ENCODE measurements at regions not wholly inside any gene's neighbourhood (a gene's known extent, or its start where the extent isn't known, plus 50 kb on each side); places are given as distances from the start of the nearest gene placed in this dataset.

DNA sequence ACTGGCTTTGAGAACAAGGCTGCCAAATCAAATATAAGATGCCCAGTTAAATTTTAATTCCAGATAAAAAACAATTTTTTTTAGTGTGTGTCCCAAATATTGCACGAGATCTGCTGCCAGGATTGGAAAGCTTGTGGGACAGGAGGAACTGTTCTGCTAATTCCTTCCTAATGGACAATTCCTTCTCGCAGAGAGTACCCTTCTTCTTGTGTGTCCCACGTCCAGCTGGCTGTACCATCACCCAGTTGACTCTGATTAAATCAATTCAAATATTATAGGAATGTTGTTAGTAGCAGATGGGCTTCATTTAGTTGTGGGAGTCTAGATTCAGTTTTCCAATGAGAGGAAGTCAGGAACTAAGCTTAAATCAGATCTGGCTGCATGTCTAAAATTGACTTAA lies 347.9 kb upstream of the ATP10A start:
- TF ChIP-seq POLR2A (IDR thresholded peaks at IDR 0.05) (no peak), CTCF (IDR thresholded peaks at IDR 0.05) (no peak)
